Hematopoietic multipotent progenitor cell treated with erythropoietin and hydrocortisone succinate and interleukin-3 and kit ligand, for 15 days (in vitro differentiated cells): ENCODE measurements at regions not wholly inside any gene's neighbourhood (a gene's known extent, or its start where the extent isn't known, plus 50 kb on each side); places are given as distances from the start of the nearest gene placed in this dataset.

ENCODE experiments used
- DNase-seq: peaks from one replicate; pipeline ENCODE4 v3.0.0-alpha.2; 2015; ENCODE audit warnings: low spot score

- DNase-seq, result no peak
Measured at GRCh38 chr3:45277636-45278035, 51.5 kb upstream of the TMEM158 start.

- no peak for DNase-seq
Measured at GRCh38 chr3:45280232-45280631, 54.1 kb upstream of the TMEM158 start.

- no peak for DNase-seq
Measured at GRCh38 chr3:45280971-45281370, 54.9 kb upstream of the TMEM158 start.

- DNase-seq, result no peak
Measured at GRCh38 chr3:45283471-45283870, 57.4 kb upstream of the TMEM158 start.

- DNase-seq, result no peak
Measured at GRCh38 chr3:45297331-45297730, 71.2 kb upstream of the TMEM158 start.

- no peak for DNase-seq
Measured at GRCh38 chr3:45302470-45302869, 76.4 kb upstream of the TMEM158 start.

- no peak for DNase-seq
Measured at GRCh38 chr3:45306406-45307008, 80.4 kb upstream of the TMEM158 start.

- DNase-seq, result no peak
Measured at GRCh38 chr3:45309876-45310275, 78.5 kb upstream of the LARS2 start.

GRCh38 chr3:45311327-45311726 is 77.0 kb upstream of the LARS2 start:
- no peak for DNase-seq

- DNase-seq, result no peak
Measured at GRCh38 chr3:45311953-45312801, 76.2 kb upstream of the LARS2 start.

- no peak for DNase-seq
Measured at GRCh38 chr3:45312836-45313493, 75.4 kb upstream of the LARS2 start.

- no peak for DNase-seq
Measured at GRCh38 chr3:45313743-45314403, 74.5 kb upstream of the LARS2 start.

- no peak for DNase-seq
Measured at GRCh38 chr3:45317710-45318109, 70.7 kb upstream of the LARS2 start.

GRCh38 chr3:45318689-45319088 is 69.7 kb upstream of the LARS2 start:
- no peak for DNase-seq

GRCh38 chr3:45319231-45319995 is 69.0 kb upstream of the LARS2 start:
- DNase-seq, result no peak

- no peak for DNase-seq
Measured at GRCh38 chr3:45319996-45320305, 68.4 kb upstream of the LARS2 start.

GRCh38 chr3:45320986-45321385 is 67.4 kb upstream of the LARS2 start:
- DNase-seq, result no peak

GRCh38 chr3:45321607-45322391 is 66.6 kb upstream of the LARS2 start:
- no peak for DNase-seq

- DNase-seq, result no peak
Measured at GRCh38 chr3:45322616-45323015, 65.8 kb upstream of the LARS2 start.

GRCh38 chr3:45325676-45326075 is 62.7 kb upstream of the LARS2 start:
- DNase-seq, result no peak

GRCh38 chr3:45329761-45330305 is 58.5 kb upstream of the LARS2 start:
- DNase-seq, result no peak
